GM18951 (cell line): ENCODE measurements at regions not wholly inside any gene's neighbourhood (a gene's known extent, or its start where the extent isn't known, plus 50 kb on each side); places are given as distances from the start of the nearest gene placed in this dataset.

Experiments
- POLR2A ChIP-seq: IDR thresholded peaks from 4 replicates; pipeline ENCODE4 v1.6.1; 2011; ENCODE audit warnings: mild to moderate bottlenecking; ENCODE audit not compliant: insufficient read length, insufficient read depth; ENCODE audit errors: extremely low read depth
- in situ Hi-C: fragments of 300-500 bp; cut with MboI; formaldehyde crosslinking; loops from one replicate; pipeline ENCODE4 v1.12.0; 2022; ENCODE audit warnings: low sequenced_read_pairs, mixed read lengths, inconsistent platforms; ENCODE audit not compliant: unreplicated experiment

GRCh38 chr13:57784633-57785032 lies 153.1 kb downstream of the PCDH17 start:
- in situ Hi-C loops, result no loop called here
- TF ChIP-seq POLR2A, result no peak

GRCh38 chr13:57787058-57787791 lies 155.7 kb downstream of the PCDH17 start:
- in situ Hi-C loops, result no loop called here
- no peak for TF ChIP-seq POLR2A

GRCh38 chr13:57799624-57800023 lies 168.1 kb downstream of the PCDH17 start:
- no peak for TF ChIP-seq POLR2A
- in situ Hi-C loops, result no loop called here

GRCh38 chr13:57813651-57814050 lies 182.1 kb downstream of the PCDH17 start:
- no peak for TF ChIP-seq POLR2A
- in situ Hi-C loops, result no loop called here

- TF ChIP-seq POLR2A, result no peak
- in situ Hi-C loops, result no loop called here
These were observed 184.1 kb downstream of the PCDH17 start for GRCh38 chr13:57815600-57815999.

GRCh38 chr13:57820924-57821323 lies 189.4 kb downstream of the PCDH17 start:
- in situ Hi-C loops, result no loop called here
- TF ChIP-seq POLR2A, result no peak

- no peak for TF ChIP-seq POLR2A
- in situ Hi-C loops, result no loop called here
These were observed 192.2 kb downstream of the PCDH17 start for GRCh38 chr13:57823704-57824103.

GRCh38 chr13:57824121-57824520 lies 192.6 kb downstream of the PCDH17 start:
- in situ Hi-C loops, result no loop called here
- TF ChIP-seq POLR2A, result no peak

GRCh38 chr13:57825066-57825465 lies 193.5 kb downstream of the PCDH17 start:
- no peak for TF ChIP-seq POLR2A

GRCh38 chr13:57829496-57829895 lies 198.0 kb downstream of the PCDH17 start:
- in situ Hi-C loops, result no loop called here
- no peak for TF ChIP-seq POLR2A

More at GRCh38 chr13:57825066-57825465, 193.5 kb downstream of the PCDH17 start:
- in situ Hi-C loops, result no loop called here

- in situ Hi-C loops, result no loop called here
- TF ChIP-seq POLR2A, result no peak
These were observed 200.6 kb downstream of the PCDH17 start for GRCh38 chr13:57832187-57832586.

GRCh38 chr13:57837801-57838200 lies 206.3 kb downstream of the PCDH17 start:
- no peak for TF ChIP-seq POLR2A
- in situ Hi-C loops, result no loop called here

- no peak for TF ChIP-seq POLR2A
- in situ Hi-C loops, result no loop called here
These were observed 212.0 kb downstream of the PCDH17 start for GRCh38 chr13:57843521-57843920.

- TF ChIP-seq POLR2A, result no peak
- in situ Hi-C loops, result no loop called here
These were observed 215.1 kb downstream of the PCDH17 start for GRCh38 chr13:57846600-57847173.
